Ascending aorta (tissue), 2 donors: ENCODE measurements at regions not wholly inside any gene's neighbourhood (a gene's known extent, or its start where the extent isn't known, plus 50 kb on each side); places are given as distances from the start of the nearest gene placed in this dataset.

Experiments used
- DNase-seq, 2 donors: peaks; one replicate each; pipeline ENCODE4 v3.0.0-alpha.2; 2019; ENCODE audit warnings: low spot score in 2 of 2
- H3K27ac ChIP-seq, 2 donors: fragments of 200-600 bp; sonication (generic); one replicate each; pipeline ENCODE4 v1.5.1; 2016 to 2017; ENCODE audit warnings: mild to moderate bottlenecking in 1 of 2
- H3K27me3 ChIP-seq: fragments of 200-600 bp; sonication (generic); one replicate; pipeline ENCODE4 v1.5.1; 2017
- H3K36me3 ChIP-seq, 2 donors: fragments of 200-600 bp; sonication (generic); one replicate each; pipeline ENCODE4 v1.5.1; 2016
- H3K4me1 ChIP-seq, 2 donors: fragments of 200-600 bp; sonication (generic); one replicate each; pipeline ENCODE4 v1.5.1; 2016 to 2017; ENCODE audit warnings: mild to moderate bottlenecking in 1 of 2
- H3K4me3 ChIP-seq, 2 donors: fragments of 200-600 bp; sonication (generic); one replicate each; pipeline ENCODE4 v1.5.1; 2016 to 2017; ENCODE audit warnings: mild to moderate bottlenecking in 1 of 2
- H3K9me3 ChIP-seq, 2 donors: fragments of 200-600 bp; sonication (generic); one replicate each; pipeline ENCODE4 v1.5.1; 2016
- CTCF ChIP-seq, 3 experiments: fragments of 200-600 bp in 2 of 3; fragments of 450-650 bp in 1 of 3; sonication (generic) in 2 of 3; IDR thresholded peaks; one replicate each; pipeline ENCODE4 v1.5.1; 2016 to 2019; ENCODE audit warnings: antibody characterized with exemption in 3 of 3, mild to moderate bottlenecking in 1 of 3, moderate library complexity in 1 of 3
- intact Hi-C: fragments of 100-400 bp; cut with DNase I; formaldehyde crosslinking; loops from one replicate; pipeline ENCODE4 v1.15.1; 2023

DNA sequence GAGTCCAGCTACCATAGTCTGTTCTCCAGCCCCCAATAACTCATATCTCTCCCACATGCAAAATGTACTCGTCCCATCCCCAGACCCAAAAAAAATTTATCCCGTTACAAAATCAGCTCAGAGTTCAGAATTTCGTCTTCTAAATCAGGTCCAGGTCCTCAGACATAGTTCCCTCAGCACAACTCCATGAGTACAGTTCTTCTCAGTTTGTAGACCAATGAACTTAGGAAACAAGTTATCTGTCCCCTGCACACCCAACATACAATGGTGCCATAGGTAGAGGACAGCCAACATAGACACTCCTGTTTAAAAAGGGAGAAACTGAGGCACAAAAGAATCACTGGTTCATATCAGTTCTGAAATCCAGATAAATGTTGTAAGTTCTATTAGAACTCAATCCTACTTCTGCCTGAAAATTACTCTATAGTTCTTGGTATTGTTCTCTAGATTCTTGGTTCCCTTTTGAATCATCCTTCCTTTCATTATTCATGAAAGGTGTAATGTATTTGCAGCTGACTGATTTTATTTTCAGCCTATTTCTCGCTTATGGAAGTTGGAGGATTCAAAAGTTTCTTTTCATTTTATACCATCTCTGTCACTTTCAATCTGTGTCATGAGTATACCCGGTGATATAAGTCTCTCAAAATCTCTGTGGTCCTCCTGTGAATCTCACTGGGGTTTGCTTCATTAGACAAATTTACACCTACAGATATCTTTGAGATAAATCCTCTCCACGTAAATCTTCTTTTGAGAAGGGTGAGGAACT, 75.8 kb upstream of the TSPAN2 start:
- no peak overlapping the region for H3K4me3 ChIP-seq
- no peaks in the 10 kb centered on the region for H3K9me3 ChIP-seq
- no peaks in the 10 kb centered on the region for H3K27me3 ChIP-seq
- intact Hi-C loops: loop anchor here (1.0 kb wide), 1 partner anchor 19 kb away; no protein-coding TSS in a partner anchor
- DNase-seq: no peak
- H3K4me1 ChIP-seq: peaks cover 0 to 3% of the 10 kb centered on the region in 2 donors
- peak overlapping the region in 1 of 2 donors; percentile 33 for H3K27ac ChIP-seq
- no peak for TF ChIP-seq CTCF (IDR thresholded peaks at IDR 0.05)
- H3K36me3 ChIP-seq: no peaks in the 10 kb centered on the region

GRCh38 chr1:115164484-115164883, 75.2 kb upstream of the TSPAN2 start:
- peak; percentile 24 to 81 for DNase-seq
- peak overlapping the region in 1 of 2 donors; percentile 33 for H3K27ac ChIP-seq
- no peaks in the 10 kb centered on the region for H3K36me3 ChIP-seq
- H3K4me1 ChIP-seq: peaks cover 0 to 3% of the 10 kb centered on the region in 2 donors
- intact Hi-C loops: loop anchor here (1.0 kb wide), 1 partner anchor 20 kb away; no protein-coding TSS in a partner anchor
- no peak overlapping the region for H3K4me3 ChIP-seq
- no peaks in the 10 kb centered on the region for H3K9me3 ChIP-seq
- TF ChIP-seq CTCF (IDR thresholded peaks at IDR 0.05): no peak
- H3K27me3 ChIP-seq: no peaks in the 10 kb centered on the region

DNA sequence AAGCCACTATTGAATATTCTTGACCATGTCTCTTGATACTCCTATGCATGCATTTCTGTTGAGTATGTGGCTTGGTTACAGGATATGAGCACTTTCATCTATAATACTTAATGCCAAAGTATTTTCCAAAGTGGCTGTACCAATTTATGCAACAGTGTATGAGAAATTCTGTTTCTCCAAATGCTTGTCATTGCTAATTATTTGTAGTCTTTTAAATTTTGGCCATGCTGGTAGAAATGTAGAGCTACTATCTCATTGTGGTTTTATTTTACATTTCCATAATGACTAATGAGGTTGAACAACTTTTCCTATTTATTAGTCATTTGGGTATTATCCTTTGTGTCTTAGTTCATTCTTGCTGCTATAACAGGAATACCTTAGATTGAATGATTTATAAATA, 71.4 kb upstream of the TSPAN2 start:
- TF ChIP-seq CTCF (IDR thresholded peaks at IDR 0.05): no peak
- H3K9me3 ChIP-seq: no peaks in the 10 kb centered on the region
- H3K27ac ChIP-seq: no peak overlapping the region
- intact Hi-C loops: no loop called here
- H3K4me3 ChIP-seq: no peak overlapping the region
- H3K4me1 ChIP-seq: peaks cover 0 to 3% of the 10 kb centered on the region in 2 donors
- H3K27me3 ChIP-seq: no peaks in the 10 kb centered on the region
- no peak for DNase-seq
- no peaks in the 10 kb centered on the region for H3K36me3 ChIP-seq

DNA sequence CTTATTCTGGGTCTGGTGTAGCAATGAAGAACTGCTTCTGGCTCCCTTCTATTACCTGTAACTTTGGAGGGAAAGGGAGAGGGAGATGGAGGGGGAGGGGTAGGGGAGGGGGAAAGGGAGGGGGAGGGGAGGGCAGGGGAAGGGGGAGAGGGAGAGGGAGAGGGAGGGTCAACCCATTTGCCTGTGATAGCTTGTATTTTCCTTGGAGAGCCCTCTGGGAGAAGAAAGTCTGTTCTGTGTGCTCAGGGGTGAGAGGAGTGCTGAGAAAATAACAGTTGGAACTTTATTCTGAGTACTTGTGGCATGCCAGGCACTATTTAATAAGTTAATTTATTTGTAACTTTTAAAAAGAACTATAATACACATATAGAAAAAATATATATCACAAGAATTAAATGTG, 70.7 kb upstream of the TSPAN2 start:
- intact Hi-C loops: no loop called here
- Histone ChIP-seq H3K9me3 (no peaks in the 10 kb centered on the region), H3K27me3 (no peaks in the 10 kb centered on the region), H3K36me3 (no peaks in the 10 kb centered on the region), H3K4me3 (no peak overlapping the region), H3K27ac (no peak overlapping the region), H3K4me1 (peaks cover 0 to 3% of the 10 kb centered on the region in 2 donors)
- no peak for TF ChIP-seq CTCF (IDR thresholded peaks at IDR 0.05)
- no peak for DNase-seq

- Histone ChIP-seq H3K27ac (no peak overlapping the region), H3K9me3 (no peaks in the 10 kb centered on the region), H3K27me3 (no peaks in the 10 kb centered on the region), H3K4me1 (peaks cover 0 to 3% of the 10 kb centered on the region in 2 donors), H3K4me3 (no peak overlapping the region), H3K36me3 (no peaks in the 10 kb centered on the region)
- no peak for DNase-seq
- intact Hi-C loops: no loop called here
- TF ChIP-seq CTCF (IDR thresholded peaks at IDR 0.05): no peak
Measured at GRCh38 chr1:115158181-115158580, 68.9 kb upstream of the TSPAN2 start.
